Mesothelial cell of epicardium (in vitro differentiated cells): ENCODE measurements at regions not wholly inside any gene's neighbourhood (a gene's known extent, or its start where the extent isn't known, plus 50 kb on each side); places are given as distances from the start of the nearest gene placed in this dataset.

Source experiments
- DNase-seq, 2 experiments: peaks; one replicate each; pipeline ENCODE4 v3.0.0; 2021; ENCODE audit warnings: low spot score in 2 of 2; ENCODE audit not compliant: unreplicated experiment in 2 of 2
- H3K27ac Mint-ChIP-seq: 2 replicates; pipeline ENCODE4 v1.8.0; 2021; ENCODE audit warnings: mixed read lengths
- H3K27me3 Mint-ChIP-seq: 2 replicates; pipeline ENCODE4 v1.8.0; 2021; ENCODE audit warnings: low read depth, mixed read lengths
- H3K36me3 Mint-ChIP-seq: 2 replicates; pipeline ENCODE4 v1.8.0; 2021; ENCODE audit warnings: mixed read lengths
- H3K4me1 Mint-ChIP-seq: 2 replicates; pipeline ENCODE4 v1.8.0; 2021; ENCODE audit warnings: mixed read lengths
- H3K4me3 Mint-ChIP-seq: 2 replicates; pipeline ENCODE4 v1.8.0; 2021; ENCODE audit warnings: mild to moderate bottlenecking, moderate library complexity, mixed read lengths
- H3K9me3 Mint-ChIP-seq: 2 replicates; pipeline ENCODE4 v1.8.0; 2021; ENCODE audit warnings: mixed read lengths
- TF ChIP-seq, protein P1 (sequence below): fragments of 200-600 bp; sonication (generic); IDR thresholded peaks from one replicate; pipeline ENCODE4 v1.5.0; 2021; ENCODE audit warnings: antibody characterized with exemption; ENCODE audit not compliant: unreplicated experiment

GRCh38 chr10:94173594-94173993, 179.9 kb downstream of the PLCE1 start:
- no peaks in the 10 kb centered on the region for H3K4me1 Mint-ChIP-seq
- H3K4me3 Mint-ChIP-seq: no peak overlapping the region
- DNase-seq: no peak
- H3K27me3 Mint-ChIP-seq: peaks cover 43% of the 10 kb centered on the region
- H3K27ac Mint-ChIP-seq: no peak overlapping the region
- no peaks in the 10 kb centered on the region for H3K9me3 Mint-ChIP-seq
- TF ChIP-seq, protein P1, sequence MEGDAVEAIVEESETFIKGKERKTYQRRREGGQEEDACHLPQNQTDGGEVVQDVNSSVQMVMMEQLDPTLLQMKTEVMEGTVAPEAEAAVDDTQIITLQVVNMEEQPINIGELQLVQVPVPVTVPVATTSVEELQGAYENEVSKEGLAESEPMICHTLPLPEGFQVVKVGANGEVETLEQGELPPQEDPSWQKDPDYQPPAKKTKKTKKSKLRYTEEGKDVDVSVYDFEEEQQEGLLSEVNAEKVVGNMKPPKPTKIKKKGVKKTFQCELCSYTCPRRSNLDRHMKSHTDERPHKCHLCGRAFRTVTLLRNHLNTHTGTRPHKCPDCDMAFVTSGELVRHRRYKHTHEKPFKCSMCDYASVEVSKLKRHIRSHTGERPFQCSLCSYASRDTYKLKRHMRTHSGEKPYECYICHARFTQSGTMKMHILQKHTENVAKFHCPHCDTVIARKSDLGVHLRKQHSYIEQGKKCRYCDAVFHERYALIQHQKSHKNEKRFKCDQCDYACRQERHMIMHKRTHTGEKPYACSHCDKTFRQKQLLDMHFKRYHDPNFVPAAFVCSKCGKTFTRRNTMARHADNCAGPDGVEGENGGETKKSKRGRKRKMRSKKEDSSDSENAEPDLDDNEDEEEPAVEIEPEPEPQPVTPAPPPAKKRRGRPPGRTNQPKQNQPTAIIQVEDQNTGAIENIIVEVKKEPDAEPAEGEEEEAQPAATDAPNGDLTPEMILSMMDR: no peak
- H3K36me3 Mint-ChIP-seq: no peaks in the 10 kb centered on the region

DNA sequence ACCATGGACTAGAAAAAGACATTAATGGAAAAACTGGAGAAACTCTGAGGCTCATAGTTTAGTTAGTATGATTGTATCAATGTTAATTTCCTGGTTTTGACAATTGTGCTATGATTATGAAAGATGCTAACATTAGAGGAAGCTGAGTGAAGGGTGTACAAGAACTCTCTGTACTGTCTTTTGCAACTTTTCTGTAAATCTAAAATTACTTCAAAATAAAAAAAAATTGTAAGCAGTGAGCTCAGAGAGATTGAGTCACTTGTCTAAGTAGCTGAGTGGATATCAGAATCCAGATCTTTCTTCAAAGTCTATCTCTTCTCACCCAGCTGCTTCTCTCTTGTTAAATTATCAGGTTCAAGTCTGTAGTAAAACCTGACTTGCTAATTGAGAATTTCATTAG, 181.1 kb downstream of the PLCE1 start:
- H3K27ac Mint-ChIP-seq: no peak overlapping the region
- no peak overlapping the region for H3K4me3 Mint-ChIP-seq

DNA sequence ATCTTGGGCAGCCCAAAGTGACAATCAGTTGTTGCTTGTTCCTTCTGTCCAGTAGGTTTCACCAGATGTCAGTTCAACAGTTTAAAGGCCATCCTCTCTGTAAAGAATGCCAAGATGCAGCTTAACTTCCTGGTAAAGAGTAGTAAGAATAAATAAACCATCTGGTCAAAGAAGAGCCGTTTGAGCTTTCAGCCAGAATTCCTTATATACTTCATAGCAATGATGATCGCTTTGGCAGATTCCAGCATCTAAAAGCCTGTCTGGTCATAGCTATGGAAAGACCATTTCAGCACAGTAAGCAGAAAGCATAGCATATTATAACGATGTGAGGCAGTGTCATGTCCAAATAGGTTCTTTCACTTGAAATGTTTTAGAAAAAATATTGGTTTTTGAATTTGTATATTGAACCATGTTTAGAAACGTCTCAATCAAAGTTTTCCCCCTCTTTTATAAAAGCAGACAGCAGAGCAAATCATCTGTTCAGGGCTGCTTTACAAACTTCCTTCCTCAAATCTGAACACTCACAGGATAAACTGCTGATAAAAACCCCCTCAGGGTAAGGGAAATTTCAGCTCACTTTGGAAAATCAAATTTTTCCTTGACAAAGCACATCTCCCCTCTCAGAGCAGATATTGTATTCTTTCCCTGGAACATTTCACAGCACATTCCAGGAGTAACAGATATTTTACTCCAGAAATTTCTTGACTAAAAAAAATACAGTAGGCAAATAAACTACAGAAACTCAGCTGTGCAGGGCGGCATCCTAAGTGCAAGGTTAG, 184.1 kb downstream of the NOC3L start:
- H3K36me3 Mint-ChIP-seq: no peaks in the 10 kb centered on the region
- no peak overlapping the region for H3K27ac Mint-ChIP-seq

More for the DNA sequence above, 181.1 kb downstream of the PLCE1 start:
- Mint-ChIP-seq H3K9me3 (no peaks in the 10 kb centered on the region), H3K36me3 (no peaks in the 10 kb centered on the region), H3K4me1 (peaks cover 2% of the 10 kb centered on the region), H3K27me3 (peaks cover 37% of the 10 kb centered on the region)
- DNase-seq: no peak
- TF ChIP-seq, protein P1: no peak

DNA sequence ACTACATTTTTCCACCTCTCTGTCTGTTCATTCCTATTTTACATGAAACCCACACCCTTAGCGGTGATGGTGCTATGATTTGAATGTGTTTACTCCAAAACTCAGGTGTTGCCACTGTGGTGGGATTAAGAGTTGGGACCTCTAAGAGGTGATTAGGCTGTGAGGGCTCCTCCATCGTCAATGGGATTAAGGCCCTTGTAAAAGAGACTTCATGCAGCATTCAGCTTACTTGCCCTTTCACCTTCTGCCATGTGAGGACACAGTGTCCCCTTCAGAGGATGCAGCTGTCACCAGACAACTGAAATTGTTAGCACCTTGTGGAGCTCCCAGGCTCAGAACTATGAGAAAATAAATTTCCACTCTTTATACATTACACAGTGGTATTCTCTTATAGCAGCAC, 182.2 kb downstream of the NOC3L start:
- Mint-ChIP-seq H3K4me1 (peaks cover 2% of the 10 kb centered on the region), H3K36me3 (no peaks in the 10 kb centered on the region), H3K27me3 (peaks cover 23% of the 10 kb centered on the region), H3K9me3 (no peaks in the 10 kb centered on the region), H3K4me3 (no peak overlapping the region), H3K27ac (no peak overlapping the region)
- TF ChIP-seq, protein P1: no peak
- no peak for DNase-seq

More for the DNA sequence above, 184.1 kb downstream of the NOC3L start:
- H3K9me3 Mint-ChIP-seq: no peaks in the 10 kb centered on the region
- TF ChIP-seq, protein P1: no peak
- no peak for DNase-seq
- no peak overlapping the region for H3K4me3 Mint-ChIP-seq
- H3K4me1 Mint-ChIP-seq: peaks cover 2% of the 10 kb centered on the region
- H3K27me3 Mint-ChIP-seq: peaks cover 17% of the 10 kb centered on the region

DNA sequence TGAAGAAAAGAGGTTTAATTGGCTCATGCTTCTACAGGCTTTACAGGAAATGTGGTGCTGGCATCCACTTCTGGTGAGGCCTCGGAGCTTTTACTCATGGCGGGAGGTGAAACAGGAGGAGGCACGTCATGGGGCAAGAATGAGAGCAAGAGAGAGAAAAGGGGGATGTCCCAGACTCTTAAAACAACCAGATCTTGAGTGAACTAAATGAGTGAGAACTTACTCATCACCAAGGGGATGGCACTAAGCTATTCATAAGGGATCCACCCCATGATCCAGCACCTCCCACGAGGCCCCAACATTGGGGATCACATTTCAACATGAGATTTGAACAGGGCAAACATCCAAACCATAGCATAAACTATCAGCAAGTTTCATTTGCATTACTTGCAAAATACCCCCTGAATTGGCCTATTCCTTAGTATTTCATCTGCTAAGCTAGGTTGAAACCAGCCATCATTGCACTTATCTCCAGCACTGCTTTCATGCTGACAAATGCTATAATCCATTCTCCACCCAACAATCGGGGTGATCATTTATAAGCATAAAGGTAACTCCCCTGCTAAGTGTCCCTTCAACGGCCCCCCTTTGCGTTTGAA, 179.0 kb downstream of the NOC3L start:
- Mint-ChIP-seq H3K9me3 (no peaks in the 10 kb centered on the region), H3K4me1 (peaks cover 1% of the 10 kb centered on the region), H3K27me3 (peaks cover 10% of the 10 kb centered on the region), H3K27ac (no peak overlapping the region), H3K36me3 (no peaks in the 10 kb centered on the region), H3K4me3 (no peak overlapping the region)
- no peak for DNase-seq
- TF ChIP-seq, protein P1: no peak
